ENCODE measurements at regions not wholly inside any gene's neighbourhood (a gene's known extent, or its start where the extent isn't known, plus 50 kb on each side); places are given as distances from the start of the nearest gene placed in this dataset.
A peak's percentile ranks its signal among the peaks of the same experiment; 100 is the strongest.

GRCh38 chr1:14323568-14324247 is 274.8 kb upstream of the KAZN start:
- peaks cover 3 to 27% of the 10 kb centered on the region in 2 donors for H3K27me3 Mint-ChIP-seq
- no peaks in the 10 kb centered on the region for H3K27me3 ChIP-seq (ENCODE audit: insufficient read depth, low read length, poor library complexity, severe bottlenecking)
- DNase-seq, result no peak
- H3K4me1 ChIP-seq (ENCODE audit: insufficient read depth, low read length), result no peaks in the 10 kb centered on the region
- H3K27ac ChIP-seq (ENCODE audit: low read depth, low read length), result no peak overlapping the region
- H3K36me3 ChIP-seq (ENCODE audit: insufficient read depth, low read length), result no peaks in the 10 kb centered on the region
- ChIA-PET CTCF (no interaction called here), POLR2A (no interaction called here)
- H3K9me3 ChIP-seq (ENCODE audit: low read length), result no peaks in the 10 kb centered on the region
- no peak overlapping the region for H3K4me3 ChIP-seq (ENCODE audit: low read length)
- H3K27ac Mint-ChIP-seq, result no peak overlapping the region
- peaks cover 0 to 5% (median 4%) of the 10 kb centered on the region in 5 donors for H3K9me3 Mint-ChIP-seq
- no peaks in the 10 kb centered on the region for H3K36me3 Mint-ChIP-seq
- H3K4me1 Mint-ChIP-seq, result no peaks in the 10 kb centered on the region
- H3K4me3 Mint-ChIP-seq, result no peak overlapping the region

DNA sequence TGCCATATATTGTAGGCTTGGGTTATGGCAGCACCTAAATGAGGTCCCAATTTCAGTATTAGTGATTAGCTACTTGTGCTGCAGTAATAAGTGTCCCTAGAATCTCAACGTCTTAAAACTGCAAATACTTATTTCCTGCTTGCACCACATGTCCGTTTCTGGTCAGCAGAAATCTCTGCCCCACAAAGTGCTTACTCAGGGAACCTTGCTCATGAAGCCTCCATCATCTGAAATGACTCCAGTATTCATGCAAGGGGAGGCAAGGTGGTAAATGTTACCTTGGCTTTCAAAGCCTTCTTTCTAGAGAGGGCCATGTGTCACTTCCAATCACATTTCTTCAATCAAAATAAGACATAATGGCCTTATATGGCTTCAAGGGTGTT is 274.2 kb upstream of the KAZN start:
- no peaks in the 10 kb centered on the region for H3K4me1 ChIP-seq (ENCODE audit: insufficient read depth, low read length)
- ChIA-PET POLR2A (no interaction called here), CTCF (no interaction called here)
- no peaks in the 10 kb centered on the region for H3K9me3 ChIP-seq (ENCODE audit: low read length)
- Mint-ChIP-seq H3K27me3 (peaks cover 3 to 27% of the 10 kb centered on the region in 2 donors), H3K27ac (no peak overlapping the region), H3K4me3 (no peak overlapping the region), H3K4me1 (no peaks in the 10 kb centered on the region), H3K36me3 (no peaks in the 10 kb centered on the region), H3K9me3 (peaks cover 0 to 5% (median 4%) of the 10 kb centered on the region in 5 donors)
- DNase-seq, result no peak
- no peaks in the 10 kb centered on the region for H3K27me3 ChIP-seq (ENCODE audit: insufficient read depth, low read length, poor library complexity, severe bottlenecking)
- no peak overlapping the region for H3K4me3 ChIP-seq (ENCODE audit: low read length)
- H3K36me3 ChIP-seq (ENCODE audit: insufficient read depth, low read length), result no peaks in the 10 kb centered on the region
- no peak overlapping the region for H3K27ac ChIP-seq (ENCODE audit: low read depth, low read length)

- CTCF ChIA-PET, result no interaction called here
- Histone ChIP-seq H3K36me3 (ENCODE audit: insufficient read depth, low read length) (no peaks in the 10 kb centered on the region), H3K4me3 (ENCODE audit: low read length) (no peak overlapping the region), H3K9me3 (ENCODE audit: low read length) (no peaks in the 10 kb centered on the region), H3K27ac (ENCODE audit: low read depth, low read length) (no peak overlapping the region), H3K27me3 (ENCODE audit: insufficient read depth, low read length, poor library complexity, severe bottlenecking) (no peaks in the 10 kb centered on the region), H3K4me1 (ENCODE audit: insufficient read depth, low read length) (no peaks in the 10 kb centered on the region)
- no peaks in the 10 kb centered on the region for H3K4me1 Mint-ChIP-seq
- POLR2A ChIA-PET, result no interaction called here
- no peak for DNase-seq
- peaks cover 0 to 5% (median 3%) of the 10 kb centered on the region in 5 donors for H3K9me3 Mint-ChIP-seq
- peaks cover 3 to 18% of the 10 kb centered on the region in 2 donors for H3K27me3 Mint-ChIP-seq
- no peak overlapping the region for H3K4me3 Mint-ChIP-seq
- no peak overlapping the region for H3K27ac Mint-ChIP-seq
- no peaks in the 10 kb centered on the region for H3K36me3 Mint-ChIP-seq
These were observed 271.6 kb upstream of the KAZN start for GRCh38 chr1:14326857-14327256.

- peaks cover 0 to 3% (median 0%) of the 10 kb centered on the region in 3 donors for H3K4me1 Mint-ChIP-seq
- POLR2A ChIA-PET, result no interaction called here
- Histone ChIP-seq H3K4me3 (ENCODE audit: low read length) (no peak overlapping the region), H3K27ac (ENCODE audit: low read depth, low read length) (no peak overlapping the region), H3K9me3 (ENCODE audit: low read length) (no peaks in the 10 kb centered on the region), H3K36me3 (ENCODE audit: insufficient read depth, low read length) (no peaks in the 10 kb centered on the region), H3K4me1 (ENCODE audit: insufficient read depth, low read length) (peaks cover 6% of the 10 kb centered on the region), H3K27me3 (ENCODE audit: insufficient read depth, low read length, poor library complexity, severe bottlenecking) (no peaks in the 10 kb centered on the region)
- no peak overlapping the region for H3K4me3 Mint-ChIP-seq
- H3K27me3 Mint-ChIP-seq, result peaks cover 3 to 8% of the 10 kb centered on the region in 2 donors
- DNase-seq, result no peak
- no peak overlapping the region for H3K27ac Mint-ChIP-seq
- peaks cover 0 to 6% (median 3%) of the 10 kb centered on the region in 5 donors for H3K9me3 Mint-ChIP-seq
- no peaks in the 10 kb centered on the region for H3K36me3 Mint-ChIP-seq
- CTCF ChIA-PET, result no interaction called here
These were observed 269.8 kb upstream of the KAZN start for GRCh38 chr1:14328685-14329084.

DNA sequence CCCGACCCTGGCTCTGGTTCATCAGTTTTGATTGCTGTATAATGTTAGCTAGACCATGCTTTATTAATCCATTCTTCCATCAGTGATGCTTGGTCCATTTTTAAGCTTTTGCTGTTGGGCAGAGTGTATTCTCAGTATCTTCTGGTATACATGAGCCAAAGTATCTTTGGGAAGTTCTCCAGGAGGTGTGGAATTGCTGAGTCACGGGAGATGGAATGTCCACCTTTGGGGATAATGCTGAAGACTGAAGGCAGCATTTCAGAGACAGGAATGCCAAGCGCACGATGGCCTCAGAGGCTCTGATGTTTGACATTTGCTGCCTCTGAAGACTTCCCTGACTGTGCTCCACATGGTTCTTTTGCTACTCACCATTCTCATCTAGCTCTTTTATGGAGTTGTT is 266.3 kb upstream of the KAZN start:
- Mint-ChIP-seq H3K27me3 (peaks cover 0 to 3% of the 10 kb centered on the region in 2 donors), H3K36me3 (peaks cover 0 to 3% (median 0%) of the 10 kb centered on the region in 3 donors), H3K4me1 (peaks cover 0 to 3% (median 0%) of the 10 kb centered on the region in 3 donors), H3K9me3 (peaks cover 2 to 18% (median 5%) of the 10 kb centered on the region in 5 donors), H3K4me3 (no peak overlapping the region), H3K27ac (no peak overlapping the region)
- H3K27ac ChIP-seq (ENCODE audit: low read depth, low read length), result no peak overlapping the region
- ChIA-PET CTCF (no interaction called here), POLR2A (no interaction called here)
- no peaks in the 10 kb centered on the region for H3K36me3 ChIP-seq (ENCODE audit: insufficient read depth, low read length)
- peaks cover 10% of the 10 kb centered on the region for H3K4me1 ChIP-seq (ENCODE audit: insufficient read depth, low read length)
- no peaks in the 10 kb centered on the region for H3K27me3 ChIP-seq (ENCODE audit: insufficient read depth, low read length, poor library complexity, severe bottlenecking)
- no peaks in the 10 kb centered on the region for H3K9me3 ChIP-seq (ENCODE audit: low read length)
- H3K4me3 ChIP-seq (ENCODE audit: low read length), result no peak overlapping the region
- DNase-seq, result no peak

- Mint-ChIP-seq H3K27ac (no peak overlapping the region), H3K4me1 (peaks cover 0 to 3% (median 0%) of the 10 kb centered on the region in 3 donors), H3K27me3 (peaks cover 2 to 7% of the 10 kb centered on the region in 2 donors), H3K9me3 (peaks cover 2 to 22% (median 5%) of the 10 kb centered on the region in 5 donors), H3K36me3 (peaks cover 0 to 3% (median 0%) of the 10 kb centered on the region in 3 donors), H3K4me3 (no peak overlapping the region)
- ChIA-PET POLR2A (no interaction called here), CTCF (no interaction called here)
- Histone ChIP-seq H3K36me3 (ENCODE audit: insufficient read depth, low read length) (no peaks in the 10 kb centered on the region), H3K27me3 (ENCODE audit: insufficient read depth, low read length, poor library complexity, severe bottlenecking) (no peaks in the 10 kb centered on the region), H3K4me1 (ENCODE audit: insufficient read depth, low read length) (peaks cover 10% of the 10 kb centered on the region), H3K9me3 (ENCODE audit: low read length) (no peaks in the 10 kb centered on the region), H3K27ac (ENCODE audit: low read depth, low read length) (peak overlapping the region; percentile 35), H3K4me3 (ENCODE audit: low read length) (no peak overlapping the region)
- no peak for DNase-seq
These were observed 263.9 kb upstream of the KAZN start for GRCh38 chr1:14334336-14335176.

GRCh38 chr1:14338509-14338908 is 260.0 kb upstream of the KAZN start:
- ChIA-PET CTCF (interaction anchor here (1.3 kb wide), 1 partner anchor 13 kb away, joined by 3 read pairs; no protein-coding TSS in a partner anchor), POLR2A (no interaction called here)
- H3K27ac ChIP-seq (ENCODE audit: low read depth, low read length), result no peak overlapping the region
- Mint-ChIP-seq H3K4me3 (no peak overlapping the region), H3K9me3 (peaks cover 2 to 21% (median 5%) of the 10 kb centered on the region in 5 donors), H3K27ac (no peak overlapping the region), H3K4me1 (no peaks in the 10 kb centered on the region), H3K36me3 (peaks cover 0 to 3% (median 0%) of the 10 kb centered on the region in 3 donors), H3K27me3 (peaks cover 5 to 20% of the 10 kb centered on the region in 2 donors)
- no peaks in the 10 kb centered on the region for H3K9me3 ChIP-seq (ENCODE audit: low read length)
- DNase-seq, result no peak
- H3K4me1 ChIP-seq (ENCODE audit: insufficient read depth, low read length), result peaks cover 4% of the 10 kb centered on the region
- H3K36me3 ChIP-seq (ENCODE audit: insufficient read depth, low read length), result no peaks in the 10 kb centered on the region
- H3K4me3 ChIP-seq (ENCODE audit: low read length), result no peak overlapping the region
- no peaks in the 10 kb centered on the region for H3K27me3 ChIP-seq (ENCODE audit: insufficient read depth, low read length, poor library complexity, severe bottlenecking)

DNA sequence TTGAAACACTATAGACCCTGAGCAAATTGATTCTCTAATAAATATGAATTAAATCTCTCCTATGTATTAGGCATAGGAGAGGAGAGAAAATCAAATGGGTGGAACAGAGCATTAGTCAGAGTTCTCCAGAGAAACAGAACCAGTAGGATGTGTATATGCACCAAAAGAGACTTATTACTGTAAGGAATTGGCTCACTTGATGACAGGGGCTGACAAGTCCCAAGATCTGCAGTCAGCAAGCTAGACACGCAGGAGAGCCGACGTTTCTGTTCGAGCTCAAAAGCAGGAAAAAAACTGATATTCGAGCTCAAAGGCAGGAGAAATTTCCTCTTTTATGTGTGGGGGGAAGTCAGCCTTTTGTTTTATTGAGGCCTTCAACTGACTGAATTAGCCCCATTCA is 259.2 kb upstream of the KAZN start:
- Histone ChIP-seq H3K4me3 (ENCODE audit: low read length) (no peak overlapping the region), H3K27me3 (ENCODE audit: insufficient read depth, low read length, poor library complexity, severe bottlenecking) (no peaks in the 10 kb centered on the region), H3K27ac (ENCODE audit: low read depth, low read length) (no peak overlapping the region), H3K36me3 (ENCODE audit: insufficient read depth, low read length) (no peaks in the 10 kb centered on the region), H3K4me1 (ENCODE audit: insufficient read depth, low read length) (peaks cover 4% of the 10 kb centered on the region), H3K9me3 (ENCODE audit: low read length) (no peaks in the 10 kb centered on the region)
- peaks cover 5 to 20% of the 10 kb centered on the region in 2 donors for H3K27me3 Mint-ChIP-seq
- no peak overlapping the region for H3K27ac Mint-ChIP-seq
- ChIA-PET CTCF (interaction anchor here (1.3 kb wide), 1 partner anchor 13 kb away, joined by 3 read pairs; no protein-coding TSS in a partner anchor), POLR2A (no interaction called here)
- H3K4me3 Mint-ChIP-seq, result no peak overlapping the region
- H3K9me3 Mint-ChIP-seq, result peaks cover 2 to 19% (median 5%) of the 10 kb centered on the region in 5 donors
- H3K36me3 Mint-ChIP-seq, result peaks cover 0 to 3% (median 0%) of the 10 kb centered on the region in 3 donors
- DNase-seq, result no peak
- no peaks in the 10 kb centered on the region for H3K4me1 Mint-ChIP-seq
